ENCODE measurements at regions not wholly inside any gene's neighbourhood (a gene's known extent, or its start where the extent isn't known, plus 50 kb on each side); places are given as distances from the start of the nearest gene placed in this dataset.

- DNase-seq (ENCODE audit: low spot score) = no peak
- TF ChIP-seq, protein P1, sequence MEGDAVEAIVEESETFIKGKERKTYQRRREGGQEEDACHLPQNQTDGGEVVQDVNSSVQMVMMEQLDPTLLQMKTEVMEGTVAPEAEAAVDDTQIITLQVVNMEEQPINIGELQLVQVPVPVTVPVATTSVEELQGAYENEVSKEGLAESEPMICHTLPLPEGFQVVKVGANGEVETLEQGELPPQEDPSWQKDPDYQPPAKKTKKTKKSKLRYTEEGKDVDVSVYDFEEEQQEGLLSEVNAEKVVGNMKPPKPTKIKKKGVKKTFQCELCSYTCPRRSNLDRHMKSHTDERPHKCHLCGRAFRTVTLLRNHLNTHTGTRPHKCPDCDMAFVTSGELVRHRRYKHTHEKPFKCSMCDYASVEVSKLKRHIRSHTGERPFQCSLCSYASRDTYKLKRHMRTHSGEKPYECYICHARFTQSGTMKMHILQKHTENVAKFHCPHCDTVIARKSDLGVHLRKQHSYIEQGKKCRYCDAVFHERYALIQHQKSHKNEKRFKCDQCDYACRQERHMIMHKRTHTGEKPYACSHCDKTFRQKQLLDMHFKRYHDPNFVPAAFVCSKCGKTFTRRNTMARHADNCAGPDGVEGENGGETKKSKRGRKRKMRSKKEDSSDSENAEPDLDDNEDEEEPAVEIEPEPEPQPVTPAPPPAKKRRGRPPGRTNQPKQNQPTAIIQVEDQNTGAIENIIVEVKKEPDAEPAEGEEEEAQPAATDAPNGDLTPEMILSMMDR (IDR thresholded peaks at IDR 0.05; ENCODE audit: extremely low read depth, insufficient read depth, missing control alignments) = no peak
- in situ Hi-C loops (cut with MboI; ENCODE audit: low pct_unique_long_range_greater_than_20kb, low sequenced_read_pairs, unreplicated experiment) = no loop called here
These were observed 203.1 kb downstream of the CBLN1 start for GRCh38 chr16:49078571-49078970.

- TF ChIP-seq, protein P1 (IDR thresholded peaks at IDR 0.05; ENCODE audit: extremely low read depth, insufficient read depth, missing control alignments) = no peak
- in situ Hi-C loops (cut with MboI; ENCODE audit: low pct_unique_long_range_greater_than_20kb, low sequenced_read_pairs, unreplicated experiment) = no loop called here
- no peak for DNase-seq (ENCODE audit: low spot score)
These were observed 203.5 kb downstream of the CBLN1 start for GRCh38 chr16:49078104-49078503.

- TF ChIP-seq, protein P1 (IDR thresholded peaks at IDR 0.05; ENCODE audit: extremely low read depth, insufficient read depth, missing control alignments) = no peak
- in situ Hi-C loops (cut with MboI; ENCODE audit: low pct_unique_long_range_greater_than_20kb, low sequenced_read_pairs, unreplicated experiment) = no loop called here
- DNase-seq (ENCODE audit: low spot score) = no peak
These were observed 205.9 kb downstream of the CBLN1 start for GRCh38 chr16:49075709-49076108.

GRCh38 chr16:49068224-49068623 is 213.4 kb downstream of the CBLN1 start:
- in situ Hi-C loops (cut with MboI; ENCODE audit: low pct_unique_long_range_greater_than_20kb, low sequenced_read_pairs, unreplicated experiment) = no loop called here
- no peak for DNase-seq (ENCODE audit: low spot score)
- TF ChIP-seq, protein P1 (IDR thresholded peaks at IDR 0.05; ENCODE audit: extremely low read depth, insufficient read depth, missing control alignments) = no peak

DNA sequence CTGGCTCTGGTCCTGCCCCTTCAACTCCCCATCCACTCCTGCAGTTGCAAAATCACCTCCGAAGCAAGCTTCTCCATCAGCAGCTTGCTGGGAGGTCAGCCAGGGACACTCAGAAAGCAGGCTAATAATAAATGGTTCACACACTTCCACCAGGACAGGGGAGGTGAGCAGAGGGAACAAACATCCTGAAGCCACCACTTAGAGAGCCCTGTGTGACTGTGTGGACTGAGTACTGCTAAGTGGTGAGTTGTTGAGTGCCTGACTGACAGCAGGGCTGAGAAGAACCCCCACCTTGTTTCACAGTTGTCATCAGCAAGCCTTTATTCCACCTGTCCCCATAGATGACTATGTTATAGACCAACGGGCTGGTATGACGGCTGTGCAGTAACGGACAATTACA is 213.9 kb downstream of the CBLN1 start:
- DNase-seq (ENCODE audit: low spot score) = no peak
- TF ChIP-seq, protein P1 (IDR thresholded peaks at IDR 0.05; ENCODE audit: extremely low read depth, insufficient read depth, missing control alignments) = no peak
- in situ Hi-C loops (cut with MboI; ENCODE audit: low pct_unique_long_range_greater_than_20kb, low sequenced_read_pairs, unreplicated experiment) = no loop called here

DNA sequence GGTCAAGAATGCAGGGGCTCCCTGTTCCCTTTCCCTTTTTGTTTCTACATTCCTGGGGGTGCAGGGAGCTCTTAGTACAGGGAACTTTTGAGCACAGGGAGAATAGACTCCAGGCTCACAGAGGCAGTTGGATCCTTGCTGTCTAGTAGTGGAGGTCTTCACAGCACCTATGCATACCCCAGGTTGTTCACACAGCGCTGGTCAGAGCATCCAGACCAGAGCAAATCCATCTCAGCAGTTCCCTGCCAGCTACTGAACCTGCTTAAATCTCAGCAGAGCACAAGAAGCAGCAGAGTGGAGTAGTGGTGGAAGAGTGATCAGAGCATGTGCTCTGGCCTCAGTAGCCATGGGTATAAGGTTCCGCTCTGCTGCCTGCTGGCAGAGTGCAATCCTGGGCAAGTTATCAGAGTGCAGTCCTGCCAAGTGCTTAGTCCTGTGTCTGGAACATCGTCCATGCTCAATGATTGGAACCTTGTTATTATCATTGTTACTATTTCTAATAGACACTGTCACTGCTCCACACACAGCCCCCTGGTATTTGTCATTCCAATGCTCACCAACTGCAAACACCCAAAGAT is 220.4 kb downstream of the CBLN1 start:
- TF ChIP-seq, protein P1 (IDR thresholded peaks at IDR 0.05; ENCODE audit: extremely low read depth, insufficient read depth, missing control alignments) = no peak
- in situ Hi-C loops (cut with MboI; ENCODE audit: low pct_unique_long_range_greater_than_20kb, low sequenced_read_pairs, unreplicated experiment) = no loop called here

DNA sequence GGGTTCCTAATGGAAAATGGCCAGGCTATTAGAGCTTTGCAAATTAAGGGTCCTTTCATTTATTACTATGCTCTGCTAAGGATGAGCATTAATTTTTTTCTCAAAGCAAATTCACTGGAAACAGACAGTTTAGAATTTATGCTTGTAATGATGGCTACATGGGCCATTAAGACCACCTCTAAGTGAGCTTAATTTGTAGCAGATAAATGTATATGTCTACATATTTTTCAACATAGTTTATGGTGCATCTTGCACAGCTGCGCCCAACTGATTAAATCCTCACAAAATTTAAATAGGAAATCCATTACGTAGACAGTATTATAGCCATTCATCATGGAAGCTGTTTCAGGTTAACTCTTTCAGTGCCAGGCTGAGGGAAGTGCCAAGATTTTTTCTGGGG is 220.9 kb downstream of the CBLN1 start:
- in situ Hi-C loops (cut with MboI; ENCODE audit: low pct_unique_long_range_greater_than_20kb, low sequenced_read_pairs, unreplicated experiment) = no loop called here
- no peak for DNase-seq (ENCODE audit: low spot score)
- TF ChIP-seq, protein P1 (IDR thresholded peaks at IDR 0.05; ENCODE audit: extremely low read depth, insufficient read depth, missing control alignments) = no peak

More for the DNA sequence above, 220.4 kb downstream of the CBLN1 start:
- DNase-seq (ENCODE audit: low spot score) = no peak
